Fibroblast of skin of abdomen (primary cell): ENCODE measurements at regions not wholly inside any gene's neighbourhood (a gene's known extent, or its start where the extent isn't known, plus 50 kb on each side); places are given as distances from the start of the nearest gene placed in this dataset.
"Not testable (repeated sequence)": the region's sequence is repeated elsewhere in the genome, so short reads cannot be mapped to it uniquely, and the experiment has no call there.

Experiments used
- DNase-seq: peaks from one replicate; pipeline ENCODE4 v3.0.0-alpha.2; 2013

DNA sequence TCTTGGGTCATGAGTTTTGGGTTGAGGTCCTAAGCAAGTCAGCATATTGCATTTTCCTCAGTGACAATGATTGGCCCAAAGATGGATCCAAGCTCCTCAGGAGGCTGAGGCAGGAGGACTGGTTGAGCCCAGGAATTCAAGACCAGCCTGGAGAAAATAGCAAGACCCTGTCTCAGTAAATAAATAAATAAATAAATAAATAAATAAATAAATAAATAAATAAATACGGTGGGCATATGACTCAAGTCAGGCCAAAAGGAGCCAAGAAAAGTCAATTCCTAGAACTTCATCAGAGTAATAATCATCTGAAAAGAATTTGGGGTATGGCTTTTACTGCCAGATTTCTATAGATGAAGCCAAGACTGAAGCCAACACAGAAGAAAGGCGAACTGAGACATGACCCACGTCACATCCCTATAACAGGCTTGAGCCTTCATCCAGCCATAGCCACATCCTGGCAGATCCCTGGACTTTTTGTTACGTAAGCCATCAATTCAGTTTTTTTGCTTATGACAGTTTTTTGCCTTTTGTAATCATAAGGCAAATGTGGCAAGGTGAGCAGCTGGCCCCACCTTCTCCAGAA, 88.5 kb upstream of the NFASC start:
- peak; percentile 42 for DNase-seq

DNA sequence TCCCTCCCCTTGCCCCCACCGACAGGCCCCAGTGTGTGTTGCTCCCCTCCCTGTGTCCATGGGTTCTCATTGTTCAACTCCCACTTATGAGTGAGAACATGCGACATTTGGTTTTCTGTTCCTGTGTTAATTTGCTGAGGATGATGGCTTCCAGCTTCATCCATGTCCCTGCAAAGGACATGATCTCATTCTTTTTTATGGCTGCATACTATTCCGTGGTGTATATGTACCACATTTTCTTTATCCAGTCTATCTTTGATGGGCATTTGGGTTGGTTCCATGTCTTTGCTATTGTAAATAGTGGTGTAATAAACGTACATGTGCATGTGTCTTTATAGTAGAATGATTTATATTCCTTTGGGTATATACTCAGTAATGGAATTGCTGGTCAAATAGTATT, 85.6 kb upstream of the NFASC start:
- not testable (repeated sequence) for DNase-seq

DNA sequence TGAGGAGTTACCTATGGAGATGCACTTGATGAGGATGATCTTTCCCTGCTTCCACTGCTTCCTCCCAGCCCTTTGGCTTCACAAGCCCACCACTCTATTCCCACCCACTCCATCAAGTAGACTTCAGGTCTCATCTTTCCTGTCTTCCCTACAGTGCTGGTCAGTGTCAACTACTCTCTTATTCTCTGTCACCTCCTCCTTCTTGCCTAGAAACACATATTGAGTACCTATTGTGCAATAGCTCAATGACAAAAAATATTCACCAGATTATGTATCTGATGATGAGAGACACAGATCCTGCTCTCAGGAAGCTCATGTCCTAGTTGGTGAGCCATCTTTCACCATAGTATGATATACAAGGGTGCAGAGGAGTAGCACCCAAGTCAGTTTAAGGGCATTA, 82.2 kb upstream of the NFASC start:
- DNase-seq, result no peak

GRCh38 chr1:204791453-204792353, 79.0 kb upstream of the NFASC start:
- peak; percentile 34 for DNase-seq

GRCh38 chr1:204792354-204792692, 78.3 kb upstream of the NFASC start:
- DNase-seq, result no peak

- no peak for DNase-seq
These were observed 77.3 kb upstream of the NFASC start for GRCh38 chr1:204793259-204793914.

DNA sequence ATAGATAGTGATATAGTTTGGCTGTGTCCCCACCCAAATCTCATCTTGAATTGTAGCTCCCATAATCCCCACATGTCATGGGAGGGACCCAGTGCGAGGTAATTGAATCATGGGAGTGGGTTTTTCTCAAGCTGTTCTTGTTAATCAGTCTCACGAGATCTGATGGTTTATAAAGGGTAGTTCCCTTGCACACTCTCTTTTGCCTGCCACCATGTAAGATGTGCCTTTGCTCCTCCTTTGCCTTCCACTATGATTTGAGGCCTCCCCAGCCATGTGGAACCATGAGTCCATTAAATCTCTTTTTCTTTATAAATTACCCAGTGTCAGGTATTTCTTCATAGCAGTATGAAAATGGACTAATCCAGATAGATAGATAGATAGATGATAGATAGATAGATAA, 73.8 kb upstream of the NFASC start:
- not testable (repeated sequence) for DNase-seq

DNA sequence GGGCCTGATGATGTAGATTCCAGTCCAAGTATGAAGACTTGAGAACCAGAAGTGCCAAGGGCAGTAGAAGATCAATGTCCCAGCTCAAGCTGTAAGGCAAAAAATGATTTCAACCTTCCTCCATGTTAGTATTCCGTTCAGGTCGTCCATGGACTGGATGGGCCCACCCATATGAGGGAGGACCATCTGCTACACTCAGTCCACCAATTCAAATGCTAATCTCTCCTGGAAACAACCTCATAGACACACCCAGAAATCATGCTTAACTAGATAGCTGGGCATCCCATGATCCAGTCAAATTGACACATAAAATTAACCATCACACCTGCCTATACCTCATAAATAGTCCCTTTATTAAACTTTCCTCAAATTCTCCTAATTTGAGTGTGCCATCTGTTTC, 73.3 kb upstream of the NFASC start:
- no peak for DNase-seq

GRCh38 chr1:204799630-204800029, 71.0 kb upstream of the NFASC start:
- DNase-seq, result no peak

- DNase-seq, result no peak
These were observed 69.5 kb upstream of the NFASC start for GRCh38 chr1:204801211-204801610.

GRCh38 chr1:204802401-204803175, 68.1 kb upstream of the NFASC start:
- no peak for DNase-seq

DNA sequence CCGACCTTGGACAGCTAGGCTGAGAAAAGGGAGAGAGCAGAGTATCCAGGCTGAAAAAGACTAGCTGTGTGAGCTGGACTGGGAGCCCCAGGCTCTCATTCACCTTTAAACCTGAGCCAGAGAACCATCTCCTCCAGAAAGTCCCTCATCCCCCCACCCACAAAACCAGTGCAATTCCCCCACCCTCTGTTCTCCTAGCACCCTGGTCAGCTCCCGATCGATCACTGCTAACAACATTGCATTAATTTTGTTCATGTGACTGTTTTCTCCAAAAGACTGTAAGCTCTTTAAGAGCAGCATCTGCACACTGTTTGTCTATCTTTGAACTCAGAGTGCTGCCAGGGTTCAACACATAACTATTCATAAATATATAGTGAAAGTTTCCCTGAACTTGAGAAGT, 67.1 kb upstream of the NFASC start:
- no peak for DNase-seq

- DNase-seq, result peak; percentile 64
These were observed 63.5 kb upstream of the NFASC start for GRCh38 chr1:204806943-204807687.

DNA sequence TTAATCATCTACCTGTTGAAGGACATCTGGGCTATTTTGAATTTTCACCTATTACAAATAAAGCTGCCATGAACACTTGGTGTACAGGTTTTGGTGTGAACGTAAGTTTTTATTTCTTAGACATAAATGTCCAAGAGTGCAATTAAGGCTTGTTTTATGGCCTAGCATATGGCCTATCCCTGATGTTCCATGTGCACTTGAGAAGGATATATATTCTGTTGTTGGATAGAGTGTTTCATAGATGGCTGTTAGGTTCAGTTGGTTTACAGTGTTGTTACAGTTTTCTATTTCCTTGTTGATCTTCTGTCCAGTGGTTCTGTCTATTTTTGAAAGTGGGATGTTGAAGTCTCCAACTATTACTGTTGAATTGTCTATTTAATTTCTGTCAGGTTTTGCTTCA, 61.2 kb upstream of the NFASC start:
- DNase-seq, result no peak

- no peak for DNase-seq
These were observed 57.8 kb upstream of the NFASC start for GRCh38 chr1:204812842-204813241.

DNA sequence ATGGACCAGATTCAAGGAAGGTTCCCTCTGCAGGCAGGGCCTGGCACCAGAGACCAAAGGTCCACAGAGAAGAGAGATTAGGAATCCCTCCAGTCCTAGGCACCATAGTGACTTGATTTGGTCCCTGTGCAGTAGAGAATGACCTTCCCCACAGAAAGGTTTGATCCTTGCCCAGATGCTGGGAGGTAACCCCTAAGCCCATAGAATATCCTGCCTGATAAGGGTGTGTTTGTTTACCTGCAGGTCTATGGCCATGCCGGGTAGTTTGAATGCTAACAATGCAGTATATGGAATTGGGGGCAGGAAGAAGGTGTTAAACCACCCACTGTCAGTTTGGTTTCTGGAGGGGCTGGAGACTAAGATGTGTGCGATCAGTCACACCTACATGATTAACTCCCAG, 57.1 kb upstream of the NFASC start:
- DNase-seq, result no peak

- DNase-seq, result no peak
These were observed 56.3 kb upstream of the NFASC start for GRCh38 chr1:204814166-204814884.

GRCh38 chr1:204817341-204817740, 53.3 kb upstream of the NFASC start:
- no peak for DNase-seq

DNA sequence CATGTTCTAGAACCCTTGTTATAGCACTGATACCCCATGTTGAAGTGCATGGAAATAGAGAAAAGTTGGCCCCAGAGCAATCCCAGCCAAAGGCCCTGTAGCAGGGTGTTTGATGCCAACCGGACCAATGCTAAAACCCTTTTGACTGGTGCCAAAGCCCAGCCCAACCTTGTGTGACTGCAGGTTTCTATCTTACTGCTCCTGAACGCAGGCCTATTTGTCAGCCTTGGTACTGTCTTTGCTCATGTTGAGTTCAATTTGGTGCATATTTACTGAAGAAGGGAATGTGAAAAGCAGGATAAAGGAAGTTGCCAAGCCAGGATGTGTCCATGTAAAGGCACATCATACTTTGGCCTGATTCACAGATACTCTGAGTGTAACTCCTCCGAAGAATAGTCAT, 51.7 kb upstream of the NFASC start:
- DNase-seq, result no peak

GRCh38 chr1:204819495-204819894, 51.2 kb upstream of the NFASC start:
- DNase-seq, result no peak
